Thyroid gland (tissue), 4 donors: ENCODE measurements at regions not wholly inside any gene's neighbourhood (a gene's known extent, or its start where the extent isn't known, plus 50 kb on each side); places are given as distances from the start of the nearest gene placed in this dataset.

Experiments used
- CTCF ChIP-seq, 6 experiments: fragments of 200-600 bp in 3 of 6; fragments of 450-650 bp in 3 of 6; sonication (generic) in 3 of 6; IDR thresholded peaks; one replicate each; pipeline ENCODE4 v1.5.1; 2016 to 2019; ENCODE audit warnings: antibody characterized with exemption in 6 of 6, mild to moderate bottlenecking in 2 of 6, inconsistent platforms in 1 of 6, moderate library complexity in 1 of 6
- POLR2A ChIP-seq, 2 donors: fragments of 450-650 bp; IDR thresholded peaks; one replicate each; pipeline ENCODE4 v1.6.1; 2017; ENCODE audit warnings: antibody characterized with exemption in 2 of 2, mild to moderate bottlenecking in 2 of 2, moderate library complexity in 1 of 2

- TF ChIP-seq POLR2A (IDR thresholded peaks at IDR 0.05), result no peak
- TF ChIP-seq CTCF (IDR thresholded peaks at IDR 0.05), result no peak
Measured at GRCh38 chr11:119520966-119521365, 98.0 kb upstream of the THY1 start.
